Activated CD4-positive, alpha-beta T cell treated with anti-CD3 and anti-CD28 coated beads, Interleukin-2, amount 50 U/mL, for 1 hour (primary cell): ENCODE measurements at regions not wholly inside any gene's neighbourhood (a gene's known extent, or its start where the extent isn't known, plus 50 kb on each side); places are given as distances from the start of the nearest gene placed in this dataset.

Source experiments
- DNase-seq: peaks from one replicate; pipeline ENCODE4 v3.0.0-alpha.2; 2020

- no peak for DNase-seq
These were observed 105.9 kb upstream of the RPL38 start for GRCh38 chr17:74097450-74098135.

DNA sequence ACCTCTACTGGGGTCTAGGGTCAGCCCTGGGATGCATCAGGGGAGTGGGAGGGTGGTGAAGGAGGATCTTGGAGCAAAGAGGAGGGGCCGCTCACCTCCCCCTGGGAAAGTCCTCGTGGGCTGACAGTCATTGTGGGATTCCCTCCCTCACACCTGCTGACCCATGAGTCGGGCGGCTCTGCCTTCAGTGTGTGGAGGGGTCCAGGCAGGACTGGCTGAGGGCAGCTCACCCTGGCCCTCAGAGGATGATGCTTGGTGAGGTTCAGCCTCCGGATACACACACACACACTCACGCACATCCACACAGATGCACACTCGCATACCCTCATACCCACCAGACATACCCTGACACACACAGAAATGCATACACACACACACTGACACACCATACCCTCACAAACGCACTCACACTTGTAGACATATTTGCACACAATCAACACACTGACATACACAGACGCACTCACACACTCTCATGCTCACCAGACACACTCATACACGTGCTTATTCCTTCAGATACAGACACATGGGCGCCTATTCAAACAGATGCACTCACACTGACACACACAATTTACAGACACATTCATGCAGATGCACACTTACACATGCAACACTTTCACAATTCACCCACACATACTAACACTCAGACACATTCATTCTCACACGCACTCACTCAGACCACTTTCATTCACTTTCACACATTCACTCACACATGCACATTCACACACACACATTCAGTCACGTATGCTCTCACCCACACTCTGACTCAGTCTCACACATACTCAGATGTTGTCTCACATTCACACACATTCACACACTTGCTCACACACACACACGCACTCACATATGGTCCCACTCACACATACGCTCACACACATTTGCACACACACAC, 105.1 kb upstream of the RPL38 start:
- DNase-seq = no peak

GRCh38 chr17:74099442-74100340, 103.8 kb upstream of the RPL38 start:
- no peak for DNase-seq

DNA sequence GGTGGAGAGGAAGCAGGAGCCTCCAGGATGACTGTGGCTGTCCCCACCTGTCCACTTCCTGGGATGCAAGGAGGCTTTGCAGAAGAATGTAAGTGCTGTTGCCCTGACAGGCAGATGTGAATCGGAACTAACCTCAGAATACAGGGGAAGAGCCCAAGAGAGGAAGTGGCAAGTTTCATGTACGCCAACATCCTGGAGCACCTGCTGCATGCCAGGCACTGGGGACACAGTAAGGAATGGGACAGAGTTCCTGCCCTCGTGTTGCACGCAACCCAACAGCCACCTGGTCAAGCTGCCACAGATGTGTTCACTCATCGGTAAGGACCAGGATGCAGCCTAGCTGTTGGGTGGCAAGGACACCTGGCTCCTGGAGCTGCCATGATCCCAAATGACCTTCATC, 98.6 kb upstream of the RPL38 start:
- DNase-seq = no peak

GRCh38 chr17:74107107-74107506, 96.4 kb upstream of the RPL38 start:
- DNase-seq = no peak

DNA sequence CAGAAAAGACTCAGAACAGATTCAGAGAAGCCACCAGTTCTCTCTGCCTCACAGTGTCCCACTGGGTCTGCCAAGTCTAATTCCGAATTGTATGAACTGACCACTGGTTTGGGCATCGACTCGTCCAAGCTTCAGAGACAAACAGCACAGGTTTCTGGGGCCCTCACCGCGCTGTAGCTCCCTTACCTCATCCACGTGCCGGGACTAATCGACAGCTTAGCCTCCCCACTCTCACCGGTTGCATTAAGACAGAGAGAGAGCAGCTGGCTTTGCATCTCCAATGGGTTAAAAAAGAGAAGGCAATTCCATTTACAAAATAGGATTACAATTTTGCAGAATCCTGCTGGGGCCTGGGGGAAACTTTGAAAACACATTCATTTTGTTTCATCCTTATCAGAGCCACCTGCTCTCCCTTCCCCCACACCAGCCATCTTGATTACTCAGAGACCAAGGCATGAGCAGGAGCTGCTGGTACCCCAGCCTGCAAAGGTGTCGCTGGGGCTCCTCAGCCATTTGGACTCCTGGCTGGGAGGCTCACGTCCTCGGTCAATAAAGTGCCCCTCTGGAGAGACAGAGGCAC, 95.3 kb upstream of the RPL38 start:
- DNase-seq = no peak

DNA sequence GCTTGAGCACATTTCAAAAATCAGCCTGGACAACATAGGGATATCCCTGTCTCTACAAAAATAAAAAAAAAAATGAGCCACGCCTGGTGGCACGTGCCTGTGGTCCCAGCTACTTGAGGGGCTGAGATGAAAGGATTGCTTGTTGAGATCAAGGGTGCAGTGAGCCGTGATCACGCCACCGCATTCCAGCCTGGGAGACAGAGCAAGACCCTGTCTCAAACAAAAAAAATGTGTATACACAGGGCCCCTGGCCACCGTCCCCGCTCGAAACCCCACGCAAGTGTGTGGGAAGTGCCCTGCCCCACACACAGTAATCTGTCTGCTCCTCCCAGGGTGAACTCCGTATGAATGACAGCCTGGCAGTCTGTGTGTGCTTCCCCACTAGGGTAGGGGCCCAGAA, 93.0 kb upstream of the RPL38 start:
- no peak for DNase-seq

- DNase-seq = no peak
These were observed 90.2 kb upstream of the RPL38 start for GRCh38 chr17:74113326-74113725.

DNA sequence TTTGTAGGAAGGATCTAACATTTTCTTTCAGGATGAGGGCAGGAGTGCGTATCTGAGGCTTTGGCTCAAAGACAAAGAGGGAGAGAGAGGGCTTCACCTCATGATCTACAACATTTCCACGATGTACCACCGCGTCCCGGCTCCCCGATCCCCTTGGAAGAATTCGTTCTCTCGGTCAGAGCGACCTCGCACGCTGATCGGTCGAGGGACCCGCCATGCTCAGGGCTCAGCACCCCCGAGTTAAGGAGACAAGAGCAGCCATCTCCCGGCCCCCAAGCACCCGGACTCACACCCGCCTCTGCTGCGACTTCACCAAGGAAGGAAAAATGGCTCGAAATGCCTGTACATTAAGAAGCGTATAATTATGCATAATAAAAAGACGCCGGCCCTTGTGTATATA, 89.5 kb upstream of the RPL38 start:
- no peak for DNase-seq

GRCh38 chr17:74114881-74115470, 88.5 kb upstream of the RPL38 start:
- no peak for DNase-seq

- no peak for DNase-seq
These were observed 87.9 kb upstream of the RPL38 start for GRCh38 chr17:74115586-74115985.

DNA sequence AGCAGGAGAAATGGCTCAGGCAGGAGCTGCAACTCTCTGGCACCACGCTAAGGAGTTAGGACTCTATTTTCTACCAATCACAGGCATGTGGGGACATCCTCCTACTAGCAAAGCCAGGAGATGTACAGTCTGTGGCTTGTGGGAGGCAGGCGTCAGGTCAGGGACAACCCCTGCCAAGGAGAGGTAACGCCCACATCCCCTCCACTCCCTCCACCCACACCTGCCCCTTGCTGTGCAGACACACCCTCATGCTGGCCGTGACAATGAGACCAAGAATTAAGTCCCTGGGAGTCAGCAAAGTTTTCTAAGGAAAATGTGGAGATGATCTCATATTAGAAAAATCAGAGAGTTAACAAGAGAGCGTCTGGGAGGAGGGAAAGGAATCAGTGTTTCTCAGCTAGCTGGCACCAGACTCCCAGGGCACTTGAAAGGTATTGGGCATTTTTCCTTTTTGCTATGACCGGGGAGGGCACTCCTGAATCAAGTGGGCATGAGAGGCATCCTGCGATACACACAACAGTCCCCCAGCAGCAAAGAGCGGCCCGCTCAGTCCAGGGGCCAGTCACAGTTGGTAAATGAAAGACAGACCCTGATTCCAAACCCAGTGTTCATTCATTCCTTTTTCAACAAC, 87.3 kb upstream of the RPL38 start:
- no peak for DNase-seq

DNA sequence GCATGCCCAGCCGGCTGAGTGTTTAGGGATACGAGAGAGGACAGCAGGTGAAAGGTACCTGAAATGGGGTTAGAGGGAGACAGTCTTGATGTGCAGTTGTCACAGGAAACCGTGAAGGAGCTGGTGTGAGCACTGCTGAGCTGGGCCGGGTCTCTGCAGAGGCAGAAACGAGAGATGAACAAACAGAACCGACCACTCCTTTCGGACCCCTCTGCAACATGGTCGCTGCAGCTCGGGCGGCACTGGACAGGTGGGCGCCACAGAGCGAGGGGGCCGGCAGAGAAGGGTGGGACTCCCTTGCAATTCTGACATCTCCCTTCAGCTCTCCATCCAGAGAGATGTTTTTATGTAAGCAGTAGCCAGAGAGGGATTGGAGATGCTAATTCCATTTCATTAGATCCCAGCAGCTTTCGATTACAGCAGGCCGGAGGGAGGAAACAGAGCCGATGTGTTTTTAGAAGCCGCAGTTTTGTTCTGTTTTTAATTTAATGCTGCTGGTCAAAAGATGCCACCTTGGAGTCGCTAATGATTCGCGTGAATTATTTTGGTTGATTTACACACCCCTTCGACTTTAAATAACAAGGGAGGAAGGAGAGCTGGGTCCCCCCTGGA, 86.3 kb upstream of the RPL38 start:
- DNase-seq = no peak

GRCh38 chr17:74117999-74118421, 85.5 kb upstream of the RPL38 start:
- DNase-seq = no peak

GRCh38 chr17:74118504-74118903, 85.0 kb upstream of the RPL38 start:
- no peak for DNase-seq

DNA sequence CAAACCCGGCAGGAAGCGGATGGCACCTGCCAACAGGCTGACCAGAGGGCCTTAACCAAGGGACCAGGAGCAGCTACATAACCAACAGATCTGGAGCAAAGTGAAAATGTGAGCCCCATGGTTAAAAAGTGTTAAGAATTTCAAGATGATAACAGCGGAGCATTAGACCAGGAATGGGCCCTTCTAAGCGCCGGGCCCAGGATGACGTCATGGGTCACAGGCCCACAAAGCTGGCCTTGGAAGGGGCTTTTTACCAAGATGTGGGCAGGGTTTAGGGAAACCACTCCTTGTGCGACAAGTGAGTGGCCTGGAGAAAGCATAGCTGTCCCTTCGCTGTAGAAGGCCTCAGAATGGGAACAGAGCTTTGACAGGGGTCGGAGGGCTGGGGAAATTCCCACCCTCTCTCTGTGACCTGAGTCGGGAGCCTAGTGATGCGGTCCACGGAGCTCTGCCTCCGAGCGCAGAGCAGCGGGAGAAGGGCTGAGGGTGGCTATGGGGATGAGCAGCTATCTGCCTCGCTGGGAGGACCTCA, 84.4 kb upstream of the RPL38 start:
- DNase-seq = no peak

DNA sequence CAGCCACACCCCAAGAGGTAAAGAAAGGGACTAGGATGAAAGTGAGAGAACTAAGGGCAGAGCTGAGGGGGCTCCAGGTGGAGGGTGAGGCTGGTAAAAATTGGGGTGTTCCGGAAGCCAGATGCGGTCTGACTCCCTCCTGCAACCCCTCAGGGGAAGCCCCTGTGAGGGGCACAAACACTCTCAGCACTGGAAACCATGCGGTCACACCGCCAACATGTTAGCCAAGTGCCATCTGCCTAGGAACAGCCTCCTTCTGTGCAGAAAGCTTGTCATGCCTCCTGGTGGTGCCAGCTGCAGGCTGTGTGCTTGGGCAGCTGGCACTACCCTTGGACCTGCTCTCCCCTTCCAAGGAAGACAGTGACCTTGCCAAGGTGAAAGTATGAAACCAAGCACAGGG, 83.5 kb upstream of the RPL38 start:
- no peak for DNase-seq

GRCh38 chr17:74123350-74123749, 80.1 kb upstream of the RPL38 start:
- DNase-seq = no peak

- no peak for DNase-seq
These were observed 79.5 kb upstream of the RPL38 start for GRCh38 chr17:74123866-74124444.

- no peak for DNase-seq
These were observed 78.3 kb upstream of the RPL38 start for GRCh38 chr17:74125156-74125555.
